ENCODE measurements at regions not wholly inside any gene's neighbourhood (a gene's known extent, or its start where the extent isn't known, plus 50 kb on each side); places are given as distances from the start of the nearest gene placed in this dataset.

GRCh38 chr18:22657619-22658018, 239.9 kb upstream of the CTAGE1 start:
- DNase-seq (ENCODE audit: low read depth) = no peak
- TF ChIP-seq CTCF (IDR thresholded peaks at IDR 0.05; ENCODE audit: low read depth, low read length) (no peak), MYC (IDR thresholded peaks at IDR 0.05; ENCODE audit: low read depth, low read length) (no peak)
- H3K4me3 ChIP-seq (ENCODE audit: low read depth, low read length) = no peak overlapping the region

- DNase-seq (ENCODE audit: low read depth) = no peak
- TF ChIP-seq CTCF (IDR thresholded peaks at IDR 0.05; ENCODE audit: low read depth, low read length) (no peak), MYC (IDR thresholded peaks at IDR 0.05; ENCODE audit: low read depth, low read length) (no peak), MAX (IDR thresholded peaks at IDR 0.05; ENCODE audit: low read depth, low read length) (no peak), POLR2A (IDR thresholded peaks at IDR 0.05; ENCODE audit: extremely low read depth, insufficient read length) (no peak)
- H3K4me3 ChIP-seq (ENCODE audit: low read depth, low read length) = no peak overlapping the region
Observed at GRCh38 chr18:22658318-22658717, 240.6 kb upstream of the CTAGE1 start.

GRCh38 chr18:22663378-22663777, 245.7 kb upstream of the CTAGE1 start:
- DNase-seq (ENCODE audit: low read depth) = no peak
- H3K4me3 ChIP-seq (ENCODE audit: low read depth, low read length) = no peak overlapping the region
- TF ChIP-seq MAX (IDR thresholded peaks at IDR 0.05; ENCODE audit: low read depth, low read length) = no peak
- TF ChIP-seq POLR2A (IDR thresholded peaks at IDR 0.05; ENCODE audit: extremely low read depth, insufficient read length) = no peak

- no peak overlapping the region for H3K4me3 ChIP-seq (ENCODE audit: low read depth, low read length)
- TF ChIP-seq MYC (IDR thresholded peaks at IDR 0.05; ENCODE audit: low read depth, low read length) = no peak
- TF ChIP-seq CTCF (IDR thresholded peaks at IDR 0.05; ENCODE audit: low read depth, low read length) = no peak
- no peak for TF ChIP-seq MAX (IDR thresholded peaks at IDR 0.05; ENCODE audit: low read depth, low read length)
- no peak for TF ChIP-seq POLR2A (IDR thresholded peaks at IDR 0.05; ENCODE audit: extremely low read depth, insufficient read length)
- no peak for DNase-seq (ENCODE audit: low read depth)
Observed at GRCh38 chr18:22666411-22666940, 248.8 kb upstream of the CTAGE1 start.

GRCh38 chr18:22667156-22667555, 249.4 kb upstream of the CTAGE1 start:
- DNase-seq (ENCODE audit: low read depth) = no peak
- no peak overlapping the region for H3K4me3 ChIP-seq (ENCODE audit: low read depth, low read length)
- no peak for TF ChIP-seq MAX (IDR thresholded peaks at IDR 0.05; ENCODE audit: low read depth, low read length)
- TF ChIP-seq POLR2A (IDR thresholded peaks at IDR 0.05; ENCODE audit: extremely low read depth, insufficient read length) = no peak
- no peak for TF ChIP-seq CTCF (IDR thresholded peaks at IDR 0.05; ENCODE audit: low read depth, low read length)
- no peak for TF ChIP-seq MYC (IDR thresholded peaks at IDR 0.05; ENCODE audit: low read depth, low read length)

- peak; percentile 51 for DNase-seq (ENCODE audit: low read depth)
- TF ChIP-seq POLR2A (IDR thresholded peaks at IDR 0.05; ENCODE audit: extremely low read depth, insufficient read length) = no peak
- no peak for TF ChIP-seq MYC (IDR thresholded peaks at IDR 0.05; ENCODE audit: low read depth, low read length)
- TF ChIP-seq MAX (IDR thresholded peaks at IDR 0.05; ENCODE audit: low read depth, low read length) = no peak
- TF ChIP-seq CTCF (IDR thresholded peaks at IDR 0.05; ENCODE audit: low read depth, low read length) = no peak
- no peak overlapping the region for H3K4me3 ChIP-seq (ENCODE audit: low read depth, low read length)
Observed at GRCh38 chr18:22667616-22668422, 250.1 kb upstream of the CTAGE1 start.
